GM23338 (cell line): ENCODE measurements at regions not wholly inside any gene's neighbourhood (a gene's known extent, or its start where the extent isn't known, plus 50 kb on each side); places are given as distances from the start of the nearest gene placed in this dataset.

ENCODE experiments used
- ATAC-seq: fragments of 200-7000 bp; cut with Tn5 transposase; 3 replicates; pipeline ENCODE4 v1.9.1; 2020
- DNase-seq: peaks from one replicate; pipeline ENCODE4 v3.0.0-alpha.2; 2015; ENCODE audit warnings: low spot score
- H2AFZ ChIP-seq: fragments of 200-600 bp; sonication (generic); 2 replicates; pipeline ENCODE4 v1.8.0; 2016; ENCODE audit warnings: antibody characterized with exemption, mild to moderate bottlenecking, moderate library complexity
- H3F3A ChIP-seq: fragments of 200-600 bp; sonication (generic); replicated peaks from 2 replicates; pipeline ENCODE4 v1.8.0; 2017; ENCODE audit warnings: antibody characterized with exemption, mixed run types, low read depth
- H3K27ac ChIP-seq: fragments of 200-600 bp; sonication (generic); 2 replicates; pipeline ENCODE4 v1.6.1; 2016; ENCODE audit warnings: low read depth
- H3K27me3 ChIP-seq: fragments of 200-600 bp; sonication (generic); 2 replicates; pipeline ENCODE4 v1.8.0; 2016; ENCODE audit warnings: mild to moderate bottlenecking, mixed run types, moderate library complexity; ENCODE audit not compliant: insufficient read depth
- H3K36me3 ChIP-seq: fragments of 200-600 bp; sonication (generic); 2 replicates; pipeline ENCODE4 v1.8.0; 2016; ENCODE audit warnings: mild to moderate bottlenecking; ENCODE audit not compliant: insufficient read depth
- H3K4me1 ChIP-seq: fragments of 200-600 bp; sonication (generic); 2 replicates; pipeline ENCODE4 v1.8.0; 2016; ENCODE audit warnings: mild to moderate bottlenecking, moderate library complexity; ENCODE audit not compliant: insufficient read depth
- H3K4me2 ChIP-seq: fragments of 200-600 bp; sonication (generic); 2 replicates; pipeline ENCODE4 v1.7.1; 2017; ENCODE audit warnings: mixed run types
- H3K4me3 ChIP-seq: fragments of 200-600 bp; sonication (generic); 2 replicates; pipeline ENCODE4 v1.6.1; 2016; ENCODE audit warnings: mixed run types
- H3K79me2 ChIP-seq: fragments of 200-600 bp; sonication (generic); replicated peaks from 2 replicates; pipeline ENCODE4 v1.8.0; 2017; ENCODE audit warnings: mild to moderate bottlenecking; ENCODE audit not compliant: insufficient read depth
- H3K9me2 ChIP-seq: fragments of 200-600 bp; sonication (generic); 2 replicates; pipeline ENCODE4 v1.8.0; 2017; ENCODE audit not compliant: insufficient read depth
- H4K20me1 ChIP-seq: fragments of 200-600 bp; sonication (generic); replicated peaks from 2 replicates; pipeline ENCODE4 v1.8.0; 2017; ENCODE audit warnings: mild to moderate bottlenecking; ENCODE audit not compliant: insufficient read depth
- H3K27ac Mint-ChIP-seq: 2 replicates; pipeline ENCODE4 v1.8.0; 2020; ENCODE audit warnings: inconsistent platforms, mild to moderate bottlenecking, moderate library complexity, mixed read lengths
- H3K27me3 Mint-ChIP-seq: 3 replicates; pipeline ENCODE4 v1.8.0; 2022; ENCODE audit warnings: low read depth, mild to moderate bottlenecking, moderate library complexity, mixed read lengths, inconsistent platforms; ENCODE audit not compliant: insufficient read depth, poor library complexity
- H3K36me3 Mint-ChIP-seq: 3 replicates; pipeline ENCODE4 v1.8.0; 2021; ENCODE audit warnings: low read depth, mild to moderate bottlenecking, inconsistent platforms, moderate library complexity, mixed read lengths
- H3K4me1 Mint-ChIP-seq: 3 replicates; pipeline ENCODE4 v1.8.0; 2020; ENCODE audit warnings: mild to moderate bottlenecking, inconsistent platforms, mixed read lengths
- H3K4me3 Mint-ChIP-seq: 3 replicates; pipeline ENCODE4 v1.8.0; 2021; ENCODE audit warnings: moderate library complexity, mild to moderate bottlenecking, inconsistent platforms, mixed read lengths
- H3K9me3 Mint-ChIP-seq: 3 replicates; pipeline ENCODE4 v1.8.0; 2020; ENCODE audit warnings: moderate library complexity, mild to moderate bottlenecking, inconsistent platforms, mixed read lengths
- CREB1 ChIP-seq: fragments of 250-450 bp; sonication (Bioruptor Pico); IDR thresholded peaks from 2 replicates; pipeline ENCODE4 v1.5.0; 2020; ENCODE audit warnings: low read depth, mild to moderate bottlenecking, moderate library complexity
- CTCF ChIP-seq, 2 experiments: fragments of 200-600 bp in 1 of 2; sonication (generic) in 1 of 2; conservative IDR thresholded peaks; 2 replicates each; pipeline versions ENCODE4 v1.5.1 to v1.6.1; 2016 to 2017; ENCODE audit warnings: antibody characterized with exemption in 2 of 2, low read depth in 2 of 2, mild to moderate bottlenecking in 2 of 2, moderate library complexity in 1 of 2
- ETS1 ChIP-seq: IDR thresholded peaks from 2 replicates; pipeline ENCODE4 v1.6.1; 2016; ENCODE audit warnings: antibody characterized with exemption
- JUNB ChIP-seq: IDR thresholded peaks from one replicate; pipeline ENCODE4 v1.6.1; 2016; ENCODE audit warnings: antibody characterized with exemption; ENCODE audit not compliant: unreplicated experiment
- NANOG ChIP-seq: IDR thresholded peaks from 2 replicates; pipeline ENCODE4 v1.6.1; 2016; ENCODE audit warnings: antibody characterized with exemption, borderline replicate concordance
- POLR2AphosphoS5 ChIP-seq: IDR thresholded peaks from 2 replicates; pipeline ENCODE4 v1.6.1; 2016; ENCODE audit warnings: antibody characterized with exemption, low read depth
- REST ChIP-seq: IDR thresholded peaks from one replicate; pipeline ENCODE4 v1.6.1; 2018; ENCODE audit warnings: antibody characterized with exemption; ENCODE audit not compliant: unreplicated experiment
- STAT1 ChIP-seq: IDR thresholded peaks from one replicate; pipeline ENCODE4 v1.6.1; 2016; ENCODE audit warnings: antibody characterized with exemption; ENCODE audit not compliant: unreplicated experiment
- ZNF114 ChIP-seq: fragments of 250-450 bp; sonication (Bioruptor Pico); IDR thresholded peaks from 2 replicates; pipeline ENCODE4 v1.5.0; 2020; ENCODE audit warnings: mild to moderate bottlenecking, moderate library complexity
- ZNF331 ChIP-seq: fragments of 250-450 bp; sonication (Bioruptor Pico); IDR thresholded peaks from 2 replicates; pipeline ENCODE4 v1.5.0; 2020; ENCODE audit warnings: low read depth, mild to moderate bottlenecking, moderate library complexity

DNA sequence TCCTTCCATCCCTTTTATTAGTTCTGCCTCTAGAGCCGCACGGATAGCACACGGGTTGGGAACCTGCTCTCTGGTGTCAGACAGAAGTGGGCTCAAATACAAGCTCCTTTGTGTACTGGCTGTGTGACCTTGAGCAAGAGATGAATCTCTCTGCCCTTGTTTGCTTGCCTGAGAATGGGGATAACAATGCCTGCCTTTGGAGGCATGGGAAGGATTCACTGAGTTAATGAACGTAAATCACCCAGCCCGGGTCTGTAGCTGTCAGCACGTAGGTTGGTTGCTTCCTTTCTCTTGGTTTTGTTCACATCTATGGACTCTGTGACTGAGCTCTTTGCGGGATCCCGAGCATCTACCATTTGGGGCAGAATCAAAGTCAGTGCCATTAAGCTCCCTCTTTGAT is 79.3 kb upstream of the NRXN3 start (continued):
- TF ChIP-seq REST (no peak), CTCF (conservative IDR thresholded peaks at IDR 0.05; ENCODE audit: low read depth in 2 of 2) (no peak), JUNB (no peak), ZNF114 (no peak), POLR2AphosphoS5 (no peak)

GRCh38 chr14:78091361-78091760 is 78.8 kb upstream of the NRXN3 start:
- H3K36me3 Mint-ChIP-seq = peaks cover 4% of the 10 kb centered on the region; the same call in 2 of the 3 replicates
- Histone ChIP-seq H3K4me1 (peaks cover 3% of the 10 kb centered on the region), H3K79me2 (no peaks in the 10 kb centered on the region), H3K9me2 (no peaks in the 10 kb centered on the region), H3K4me2 (no peak overlapping the region), H3K27me3 (no peaks in the 10 kb centered on the region), H3K4me3 (no peak overlapping the region), H3K36me3 (no peaks in the 10 kb centered on the region), H4K20me1 (no peaks in the 10 kb centered on the region), H2AFZ (no peak overlapping the region), H3K27ac (no peak overlapping the region), H3F3A (no peaks in the 10 kb centered on the region)
- H3K27me3 Mint-ChIP-seq = peaks cover 15% of the 10 kb centered on the region
- DNase-seq = no peak
- no peak overlapping the region for H3K27ac Mint-ChIP-seq
- peaks cover 6% of the 10 kb centered on the region; the same call in 2 of the 3 replicates for H3K4me1 Mint-ChIP-seq
- H3K4me3 Mint-ChIP-seq = no peak overlapping the region
- H3K9me3 Mint-ChIP-seq = peaks cover 14% of the 10 kb centered on the region
- ATAC-seq = no peak
- TF ChIP-seq ZNF114 = no peak
- TF ChIP-seq NANOG = no peak
- no peak for TF ChIP-seq STAT1
- TF ChIP-seq CTCF (conservative IDR thresholded peaks at IDR 0.05; ENCODE audit: low read depth in 2 of 2) = no peak
- TF ChIP-seq REST = no peak
- no peak for TF ChIP-seq ETS1
- no peak for TF ChIP-seq CREB1 (CRISPR knock-in tag)
- TF ChIP-seq POLR2AphosphoS5 = no peak
- no peak for TF ChIP-seq ZNF331 (CRISPR knock-in tag)
